ENCODE measurements at regions not wholly inside any gene's neighbourhood (a gene's known extent, or its start where the extent isn't known, plus 50 kb on each side); places are given as distances from the start of the nearest gene placed in this dataset.

DNA sequence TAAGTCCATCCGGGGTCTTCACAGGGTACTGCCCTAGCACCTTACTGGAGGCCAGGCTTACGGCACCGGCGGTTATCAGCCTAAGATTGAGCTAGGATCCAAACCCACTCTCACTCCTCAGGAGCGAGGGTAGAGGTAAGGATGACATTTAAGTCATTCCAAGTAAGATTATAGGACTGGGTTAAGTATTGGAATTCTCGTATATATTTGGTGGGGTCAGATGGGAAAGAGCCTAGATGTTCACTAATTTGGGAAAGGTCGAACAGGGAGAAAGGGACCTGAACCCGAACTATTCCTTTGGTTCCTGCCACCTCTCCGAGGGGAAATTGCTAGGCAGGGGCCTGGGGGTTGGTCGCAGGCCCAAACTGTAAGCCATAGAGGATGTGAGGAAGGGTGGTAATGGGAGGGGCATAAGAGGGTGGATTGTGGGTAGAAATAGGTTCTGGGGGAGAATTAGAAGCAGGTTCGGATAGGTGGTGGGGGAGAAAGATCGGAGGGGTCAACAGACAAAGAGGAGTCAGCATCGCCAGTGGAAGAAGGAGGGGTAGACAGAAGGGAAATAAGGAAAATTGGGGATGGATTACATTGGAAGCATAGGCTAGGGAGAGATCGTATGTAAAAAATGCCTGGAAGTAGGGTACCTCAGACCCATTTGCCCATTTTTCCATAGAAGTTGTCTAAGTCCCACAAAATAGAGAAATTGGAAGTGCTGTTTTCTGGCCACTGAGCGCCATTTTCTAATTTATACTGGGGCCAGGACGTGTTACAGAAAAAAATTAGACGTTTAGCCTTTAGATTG, 747.1 kb upstream of the ADGRB3 start:
- Histone ChIP-seq H3K36me3 (ENCODE audit: control insufficient read depth in 2 of 2, insufficient read depth in 1 of 2, low read length in 2 of 2) (no peaks in the 10 kb centered on the region), H3K4me3 (ENCODE audit: low read depth, low read length) (no peak overlapping the region), H3K27ac (ENCODE audit: extremely low read depth, low read depth, low read length) (no peak overlapping the region), H3K9me3 (ENCODE audit: control insufficient read depth, insufficient read depth, low read depth, low read length) (no peaks in the 10 kb centered on the region), H3K4me1 (ENCODE audit: control insufficient read depth, insufficient read depth, low read length) (no peaks in the 10 kb centered on the region)
- CTCF ChIA-PET: no interaction called here
- POLR2A ChIA-PET: no interaction called here
- no peak for TF ChIP-seq SETDB1 (IDR thresholded peaks at IDR 0.05; ENCODE audit: insufficient read length, low read length)
- no peak for TF ChIP-seq ZNF341 (tag by site-specific recombination; IDR thresholded peaks at IDR 0.05; ENCODE audit: low read depth)
- no peak for TF ChIP-seq ZNF366 (tag by site-specific recombination; conservative IDR thresholded peaks at IDR 0.05)
- no peak for TF ChIP-seq ZBTB21 (tag by site-specific recombination; IDR thresholded peaks at IDR 0.05)
- no peak for TF ChIP-seq ZNF169 (tag by site-specific recombination; IDR thresholded peaks at IDR 0.05)

DNA sequence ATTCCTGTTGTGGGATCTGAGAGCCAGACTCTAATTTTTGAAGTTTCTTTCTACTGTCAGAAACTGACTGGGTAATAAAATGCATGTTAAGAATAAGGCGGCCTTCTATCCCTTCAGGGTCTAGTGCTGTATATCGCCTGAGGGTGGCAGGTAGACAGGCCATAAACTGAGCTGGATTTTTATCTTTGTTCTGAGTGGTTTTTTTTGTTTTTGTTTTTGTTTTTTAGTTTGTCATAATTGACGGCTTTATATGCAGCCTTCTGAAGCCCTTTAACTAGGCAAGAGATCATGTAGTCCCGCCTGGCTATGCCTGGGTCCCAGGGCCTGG, 747.7 kb upstream of the ADGRB3 start:
- no peaks in the 10 kb centered on the region for H3K4me1 ChIP-seq (ENCODE audit: control insufficient read depth, insufficient read depth, low read length)
- H3K4me3 ChIP-seq (ENCODE audit: low read depth, low read length): no peak overlapping the region
- H3K9me3 ChIP-seq (ENCODE audit: control insufficient read depth, insufficient read depth, low read depth, low read length): no peaks in the 10 kb centered on the region
- no peaks in the 10 kb centered on the region for H3K36me3 ChIP-seq (ENCODE audit: control insufficient read depth in 2 of 2, insufficient read depth in 1 of 2, low read length in 2 of 2)
- no peak overlapping the region for H3K27ac ChIP-seq (ENCODE audit: extremely low read depth, low read depth, low read length)
- POLR2A ChIA-PET: no interaction called here
- TF ChIP-seq KLF8 (tag by site-specific recombination; IDR thresholded peaks at IDR 0.05) (no peak), ZNF350 (tag by site-specific recombination; IDR thresholded peaks at IDR 0.05) (no peak), ZIC2 (tag by site-specific recombination; IDR thresholded peaks at IDR 0.05) (no peak), ZNF837 (tag by site-specific recombination; IDR thresholded peaks at IDR 0.05) (no peak), ZNF629 (tag by site-specific recombination; IDR thresholded peaks at IDR 0.05) (no peak), ZBTB1 (tag by site-specific recombination; IDR thresholded peaks at IDR 0.05) (no peak), ZSCAN30 (tag by site-specific recombination; IDR thresholded peaks at IDR 0.05) (no peak), ZNF521 (tag by site-specific recombination; IDR thresholded peaks at IDR 0.05) (no peak)
- TF ChIP-seq, protein P1, sequence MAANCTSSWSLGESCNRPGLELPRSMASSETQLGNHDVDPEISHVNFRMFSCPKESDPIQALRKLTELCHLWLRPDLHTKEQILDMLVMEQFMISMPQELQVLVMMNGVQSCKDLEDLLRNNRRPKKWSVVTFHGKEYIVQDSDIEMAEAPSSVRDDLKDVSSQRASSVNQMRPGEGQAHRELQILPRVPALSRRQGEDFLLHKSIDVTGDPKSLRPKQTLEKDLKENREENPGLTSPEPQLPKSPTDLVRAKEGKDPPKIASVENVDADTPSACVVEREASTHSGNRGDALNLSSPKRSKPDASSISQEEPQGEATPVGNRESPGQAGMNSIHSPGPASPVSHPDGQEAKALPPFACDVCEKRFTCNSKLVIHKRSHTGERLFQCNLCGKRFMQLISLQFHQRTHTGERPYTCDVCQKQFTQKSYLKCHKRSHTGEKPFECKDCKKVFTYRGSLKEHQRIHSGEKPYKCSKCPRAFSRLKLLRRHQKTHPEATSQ (tag by site-specific recombination; IDR thresholded peaks at IDR 0.05): no peak
- CTCF ChIA-PET: no interaction called here

DNA sequence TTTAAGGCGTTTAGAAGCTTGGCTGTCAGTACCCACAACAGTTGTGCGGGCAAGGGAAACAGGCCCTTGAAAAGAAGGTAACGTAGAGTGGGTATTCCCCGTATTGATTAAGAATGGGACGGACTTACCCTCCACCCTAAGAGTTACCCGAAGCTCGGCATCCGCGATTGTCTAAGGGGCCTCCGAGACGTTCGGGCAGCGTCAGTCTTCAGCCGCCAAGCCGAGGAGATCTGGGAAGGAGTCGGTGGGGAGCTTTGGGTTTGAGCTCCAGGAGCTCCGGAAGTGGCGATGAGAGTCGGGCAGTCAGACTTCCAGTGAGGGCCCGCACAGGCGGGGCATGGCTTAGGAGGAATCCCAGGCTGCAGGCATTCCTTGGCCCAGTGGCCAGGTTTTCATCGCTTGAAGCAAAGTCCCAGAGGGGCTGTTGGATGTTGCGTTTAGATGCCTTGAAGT, 748.2 kb upstream of the ADGRB3 start:
- CTCF ChIA-PET: no interaction called here
- no peak overlapping the region for H3K4me3 ChIP-seq (ENCODE audit: low read depth, low read length)
- no peak overlapping the region for H3K27ac ChIP-seq (ENCODE audit: extremely low read depth, low read depth, low read length)
- H3K9me3 ChIP-seq (ENCODE audit: control insufficient read depth, insufficient read depth, low read depth, low read length): no peaks in the 10 kb centered on the region
- H3K36me3 ChIP-seq (ENCODE audit: control insufficient read depth in 2 of 2, insufficient read depth in 1 of 2, low read length in 2 of 2): no peaks in the 10 kb centered on the region
- TF ChIP-seq ZNF112 (tag by site-specific recombination; IDR thresholded peaks at IDR 0.05): no peak
- no peak for TF ChIP-seq ZNF416 (tag by site-specific recombination; IDR thresholded peaks at IDR 0.05)
- no peak for TF ChIP-seq ZFHX2 (tag by site-specific recombination; conservative IDR thresholded peaks at IDR 0.05)
- no peak for TF ChIP-seq ZNF138 (tag by site-specific recombination; IDR thresholded peaks at IDR 0.05; ENCODE audit: borderline replicate concordance)
- no peak for TF ChIP-seq ZIC2 (tag by site-specific recombination; IDR thresholded peaks at IDR 0.05)
- no peak for TF ChIP-seq ZNF423 (tag by site-specific recombination; IDR thresholded peaks at IDR 0.05)
- TF ChIP-seq ZNF837 (tag by site-specific recombination; IDR thresholded peaks at IDR 0.05): no peak
- TF ChIP-seq ZNF707 (tag by site-specific recombination; IDR thresholded peaks at IDR 0.05): no peak
- TF ChIP-seq SP7 (tag by site-specific recombination; IDR thresholded peaks at IDR 0.05): no peak
- no peak for TF ChIP-seq KLF16 (tag by site-specific recombination; IDR thresholded peaks at IDR 0.05)
- TF ChIP-seq ZNF747 (tag by site-specific recombination; IDR thresholded peaks at IDR 0.05): no peak
- H3K4me1 ChIP-seq (ENCODE audit: control insufficient read depth, insufficient read depth, low read length): no peaks in the 10 kb centered on the region
- POLR2A ChIA-PET: no interaction called here

All from HEK293 (cell line).